ENCODE measurements at regions not wholly inside any gene's neighbourhood (a gene's known extent, or its start where the extent isn't known, plus 50 kb on each side); places are given as distances from the start of the nearest gene placed in this dataset.

GRCh38 chr6:115832186-115832585 is 228.5 kb downstream of the FRK start:
- WGBS, 2 experiments (ENCODE audit: extremely low coverage in 1 of 2, insufficient coverage in 1 of 2, insufficient read length in 1 of 2, insufficient replicate concordance in 2 of 2, low coverage in 1 of 2, low lambda C conversion rate in 2 of 2, missing lambda C conversion rate in 1 of 2): 82% methylated on average over 1 of the region's 1 CpG; no CpG with 5 or more reads in 1 of the 2 experiments
- Histone ChIP-seq H3K27ac (ENCODE audit: low read depth, low read length) (no peak overlapping the region), H3K27me3 (replicated peaks in 1 of 4; ENCODE audit: control insufficient read depth in 3 of 4, extremely low read depth in 1 of 4, insufficient read depth in 3 of 4, low read length in 3 of 4) (no peaks in the 10 kb centered on the region), H3K4me2 (ENCODE audit: insufficient read depth in 1 of 2, low read depth in 2 of 2, low read length in 2 of 2) (no peak overlapping the region), H2BK120ac (replicated peaks; ENCODE audit: low read depth, low read length) (no peak overlapping the region), H3K23ac (ENCODE audit: insufficient read length) (no peak overlapping the region), H2AFZ (ENCODE audit: low read length) (no peak overlapping the region), H2BK5ac (ENCODE audit: low read depth, low read length) (no peak overlapping the region), H3K4ac (replicated peaks; ENCODE audit: insufficient read length, low read depth, low read length) (no peak overlapping the region), H3K79me1 (ENCODE audit: low read depth, low read length) (no peaks in the 10 kb centered on the region), H3K79me2 (ENCODE audit: control insufficient read depth in 1 of 2, insufficient read depth in 2 of 2, low read length in 2 of 2) (no peaks in the 10 kb centered on the region), H3K9ac (replicated peaks in 1 of 4; ENCODE audit: extremely low read depth in 1 of 4, low read depth in 3 of 4, low read length in 3 of 4) (no peak overlapping the region), H4K5ac (ENCODE audit: insufficient read length, low read depth, low read length) (no peak overlapping the region), H3K36me3 (ENCODE audit: control insufficient read depth in 2 of 4, insufficient read depth in 4 of 4, low read length in 3 of 4) (no peaks in the 10 kb centered on the region; a peak in 1 of 8 replicates), H2AK5ac (ENCODE audit: low read depth, low read length) (no peak overlapping the region), H3K4me1 (replicated peaks in 1 of 4; ENCODE audit: control insufficient read depth in 3 of 4, insufficient read depth in 4 of 4, low read length in 3 of 4) (peaks cover 0 to 2% (median 0%) of the 10 kb centered on the region in 4 experiments; a peak in 1 of 7 replicates), H2BK15ac (ENCODE audit: low read length) (no peak overlapping the region), H3K23me2 (ENCODE audit: low read depth, low read length) (no peaks in the 10 kb centered on the region), H2BK12ac (ENCODE audit: low read depth, low read length) (no peak overlapping the region), H3K9me3 (ENCODE audit: insufficient read depth in 2 of 2, low read depth in 1 of 2, low read length in 1 of 2) (peaks cover 3 to 8% of the 10 kb centered on the region in 2 experiments; a peak in 2 of 4 replicates), H3K4me3 (ENCODE audit: extremely low read depth in 1 of 4, insufficient read depth in 2 of 4, low read depth in 3 of 4, low read length in 4 of 4) (no peak overlapping the region), H4K91ac (replicated peaks; ENCODE audit: insufficient read length, low read length) (no peak overlapping the region), H4K20me1 (replicated peaks in 1 of 2; ENCODE audit: control insufficient read depth in 1 of 2, insufficient read depth in 2 of 2, low read length in 2 of 2) (no peaks in the 10 kb centered on the region), H2BK20ac (ENCODE audit: low read length) (no peak overlapping the region), H3K14ac (ENCODE audit: insufficient read length) (no peak overlapping the region), H3K18ac (ENCODE audit: extremely low read depth, low read length) (no peak overlapping the region), H4K8ac (ENCODE audit: extremely low read depth, insufficient read depth, low read length) (no peak overlapping the region), H3K56ac (replicated peaks; ENCODE audit: insufficient read length, low read depth, low read length) (no peak overlapping the region)
- ChIA-PET POLR2A (ENCODE audit: partially characterized antibody) (no interaction called here), CTCF (ENCODE audit: partially characterized antibody) (interaction anchor here (0.8 kb wide), 1 partner anchor 125 kb away, joined by 3 read pairs; no protein-coding TSS in a partner anchor)
- FAIRE-seq: no peak
- no peak for DNase-seq (ENCODE audit: low read depth in 1 of 2, low spot score in 2 of 2)
- TF ChIP-seq CREB1 (IDR thresholded peaks at IDR 0.05) (no peak), GTF2F1 (IDR thresholded peaks at IDR 0.05; ENCODE audit: borderline replicate concordance, low read depth, low read length) (no peak), TCF12 (IDR thresholded peaks at IDR 0.05; ENCODE audit: low read depth, low read length) (no peak), PHF8 (conservative IDR thresholded peaks at IDR 0.05; ENCODE audit: low read depth, low read length) (no peak), CHD1 (IDR thresholded peaks at IDR 0.05; ENCODE audit: low read depth, low read length) (no peak), KDM4A (IDR thresholded peaks at IDR 0.05; ENCODE audit: low read depth, low read length, severe bottlenecking) (no peak), BACH1 (IDR thresholded peaks at IDR 0.05; ENCODE audit: low read length) (no peak), CEBPB (IDR thresholded peaks at IDR 0.05; ENCODE audit: low read depth, low read length) (no peak), TAF1 (IDR thresholded peaks at IDR 0.05; ENCODE audit: low read depth, low read length) (no peak), SIX5 (IDR thresholded peaks at IDR 0.05; ENCODE audit: low read depth, low read length) (no peak), JUN (IDR thresholded peaks at IDR 0.05; ENCODE audit: low read depth, low read length) (no peak), RNF2 (IDR thresholded peaks at IDR 0.05; ENCODE audit: borderline replicate concordance, low read depth, low read length, missing control alignments, poor library complexity, severe bottlenecking) (no peak), TAF7 (optimal IDR thresholded peaks at IDR 0.05; ENCODE audit: borderline replicate concordance, low read depth, low read length) (no peak), HDAC6 (IDR thresholded peaks at IDR 0.05; ENCODE audit: low read depth, low read length) (no peak)
- TF ChIP-seq, protein P1, sequence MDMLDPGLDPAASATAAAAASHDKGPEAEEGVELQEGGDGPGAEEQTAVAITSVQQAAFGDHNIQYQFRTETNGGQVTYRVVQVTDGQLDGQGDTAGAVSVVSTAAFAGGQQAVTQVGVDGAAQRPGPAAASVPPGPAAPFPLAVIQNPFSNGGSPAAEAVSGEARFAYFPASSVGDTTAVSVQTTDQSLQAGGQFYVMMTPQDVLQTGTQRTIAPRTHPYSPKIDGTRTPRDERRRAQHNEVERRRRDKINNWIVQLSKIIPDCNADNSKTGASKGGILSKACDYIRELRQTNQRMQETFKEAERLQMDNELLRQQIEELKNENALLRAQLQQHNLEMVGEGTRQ (IDR thresholded peaks at IDR 0.05; ENCODE audit: low read length): no peak
